Upper lobe of left lung (tissue), 6 donors: ENCODE measurements at regions not wholly inside any gene's neighbourhood (a gene's known extent, or its start where the extent isn't known, plus 50 kb on each side); places are given as distances from the start of the nearest gene placed in this dataset.

Experiments
- ATAC-seq, 2 donors: fragments of 200-7000 bp; cut with Tn5 transposase; one replicate each; pipeline ENCODE4 v1.9.1; 2022; ENCODE audit warnings: mild to moderate bottlenecking in 2 of 2, moderate library complexity in 2 of 2; ENCODE audit not compliant: low FRiP score in 2 of 2
- DNase-seq, 2 donors: peaks; one replicate each; pipeline ENCODE4 v3.0.0-alpha.2; 2019 to 2020
- H3K27ac ChIP-seq, 4 donors: fragments of 200-600 bp; sonication (generic); one replicate each; pipeline ENCODE4 v1.5.1; 2016 to 2019
- H3K27me3 ChIP-seq, 4 donors: fragments of 200-600 bp; sonication (generic); one replicate each; pipeline ENCODE4 v1.5.1; 2017 to 2019
- H3K36me3 ChIP-seq, 4 donors: fragments of 200-600 bp; sonication (generic); one replicate each; pipeline ENCODE4 v1.5.1; 2016 to 2019
- H3K4me1 ChIP-seq, 4 donors: fragments of 200-600 bp; sonication (generic); one replicate each; pipeline ENCODE4 v1.5.1; 2018 to 2019
- H3K4me3 ChIP-seq, 4 donors: fragments of 200-600 bp; sonication (generic); one replicate each; pipeline ENCODE4 v1.5.1; 2017 to 2019; ENCODE audit warnings: mild to moderate bottlenecking in 2 of 4, moderate library complexity in 1 of 4
- H3K9me3 ChIP-seq, 4 donors: fragments of 200-600 bp; sonication (generic); one replicate each; pipeline ENCODE4 v1.5.1; 2018 to 2019
- CTCF ChIP-seq, 6 experiments: fragments of 450-650 bp in 4 of 6; fragments of 200-600 bp in 2 of 6; sonication (generic) in 2 of 6; IDR thresholded peaks; one replicate each; pipeline ENCODE4 v1.5.1; 2016 to 2019; ENCODE audit warnings: antibody characterized with exemption in 6 of 6
- EP300 ChIP-seq, 4 donors: sonication (generic); formaldehyde crosslinking; IDR thresholded peaks; one replicate each; pipeline ENCODE4 v1.5.1; 2017; ENCODE audit warnings: antibody characterized with exemption in 4 of 4, control low read depth in 2 of 4
- POLR2A ChIP-seq, 4 donors: fragments of 450-650 bp; IDR thresholded peaks; one replicate each; pipeline ENCODE4 v1.5.1; 2016 to 2017; ENCODE audit warnings: antibody characterized with exemption in 4 of 4, mild to moderate bottlenecking in 2 of 4
- POLR2AphosphoS5 ChIP-seq, 2 donors: sonication (generic); formaldehyde crosslinking; IDR thresholded peaks; one replicate each; pipeline ENCODE4 v1.5.1; 2017; ENCODE audit warnings: antibody characterized with exemption in 2 of 2
- WGBS, 2 donors: methylation state at CpG; one replicate each; pipeline ENCODE4 v1.1.5; 2017 to 2018; 5-methylcytosine and 5-hydroxymethylcytosine counted together
- donor health status: DM: no; HTN: no; CAD: no; lungs with moderate emphysema.
- donor health status: DM: no; HTN: yes; CAD: no; lungs with severe emphysema.

- H3K36me3 ChIP-seq: no peaks in the 10 kb centered on the region
- DNase-seq (no peak), ATAC-seq (no peak)
- H3K27ac ChIP-seq: no peak overlapping the region
- H3K9me3 ChIP-seq: no peaks in the 10 kb centered on the region
- H3K4me3 ChIP-seq: no peak overlapping the region
- no peaks in the 10 kb centered on the region for H3K4me1 ChIP-seq
- TF ChIP-seq POLR2AphosphoS5 (IDR thresholded peaks at IDR 0.05) (no peak), EP300 (IDR thresholded peaks at IDR 0.05) (no peak), POLR2A (IDR thresholded peaks at IDR 0.05) (no peak), CTCF (IDR thresholded peaks at IDR 0.05) (no peak)
- H3K27me3 ChIP-seq: no peaks in the 10 kb centered on the region
Measured at GRCh38 chr17:70368011-70368410, 198.7 kb downstream of the KCNJ2 start.

GRCh38 chr17:70369391-70369790, 200.1 kb downstream of the KCNJ2 start:
- no peaks in the 10 kb centered on the region for H3K36me3 ChIP-seq
- WGBS, 2 donors: 75 to 80% methylated on average over 2 of the region's 2 CpGs
- ATAC-seq: no peak
- TF ChIP-seq POLR2A (IDR thresholded peaks at IDR 0.05) (no peak), CTCF (IDR thresholded peaks at IDR 0.05) (no peak), POLR2AphosphoS5 (IDR thresholded peaks at IDR 0.05) (no peak)
- no peak for DNase-seq
- H3K27me3 ChIP-seq: no peaks in the 10 kb centered on the region
- no peak overlapping the region for H3K4me3 ChIP-seq
- no peaks in the 10 kb centered on the region for H3K9me3 ChIP-seq
- no peak overlapping the region for H3K27ac ChIP-seq
- no peaks in the 10 kb centered on the region for H3K4me1 ChIP-seq

- Histone ChIP-seq H3K36me3 (no peaks in the 10 kb centered on the region), H3K4me3 (no peak overlapping the region), H3K4me1 (peaks cover 0 to 6% (median under 1%) of the 10 kb centered on the region in 4 donors), H3K27me3 (no peaks in the 10 kb centered on the region), H3K27ac (no peak overlapping the region), H3K9me3 (no peaks in the 10 kb centered on the region)
- DNase-seq (no peak), ATAC-seq (no peak)
- 67 to 74% methylated on average over 4 of the region's 4 CpGs for whole genome bisulfite sequencing, 2 donors
- TF ChIP-seq POLR2A (IDR thresholded peaks at IDR 0.05) (no peak), EP300 (IDR thresholded peaks at IDR 0.05) (no peak), CTCF (IDR thresholded peaks at IDR 0.05) (no peak), POLR2AphosphoS5 (IDR thresholded peaks at IDR 0.05) (no peak)
Measured at GRCh38 chr17:70370816-70371215, 201.5 kb downstream of the KCNJ2 start.

- Histone ChIP-seq H3K27me3 (no peaks in the 10 kb centered on the region), H3K4me3 (no peak overlapping the region), H3K27ac (no peak overlapping the region), H3K36me3 (no peaks in the 10 kb centered on the region), H3K9me3 (no peaks in the 10 kb centered on the region), H3K4me1 (peaks cover 0 to 21% (median 8%) of the 10 kb centered on the region in 4 donors)
- no peak for TF ChIP-seq CTCF (IDR thresholded peaks at IDR 0.05)
- no peak for TF ChIP-seq EP300 (IDR thresholded peaks at IDR 0.05)
- ATAC-seq: no peak
- no peak for DNase-seq
- 97 to 100% methylated on average over 1 of the region's 1 CpG for WGBS, 2 donors
Measured at GRCh38 chr17:70373369-70373768, 204.0 kb downstream of the KCNJ2 start.

GRCh38 chr17:70374496-70374895, 205.2 kb downstream of the KCNJ2 start:
- no peak overlapping the region for H3K27ac ChIP-seq
- H3K9me3 ChIP-seq: no peaks in the 10 kb centered on the region
- H3K4me3 ChIP-seq: no peak overlapping the region
- H3K27me3 ChIP-seq: no peaks in the 10 kb centered on the region
- no peak for TF ChIP-seq CTCF (IDR thresholded peaks at IDR 0.05)
- no peak for TF ChIP-seq POLR2AphosphoS5 (IDR thresholded peaks at IDR 0.05)
- TF ChIP-seq POLR2A (IDR thresholded peaks at IDR 0.05): no peak
- no peak for TF ChIP-seq EP300 (IDR thresholded peaks at IDR 0.05)
- peaks cover 0 to 21% (median 8%) of the 10 kb centered on the region in 4 donors for H3K4me1 ChIP-seq
- no peaks in the 10 kb centered on the region for H3K36me3 ChIP-seq
- 64 to 73% methylated on average over 7 of the region's 7 CpGs for WGBS, 2 donors
- DNase-seq (no peak), ATAC-seq (no peak)
